Caco-2 (cell line): ENCODE measurements at regions not wholly inside any gene's neighbourhood (a gene's known extent, or its start where the extent isn't known, plus 50 kb on each side); places are given as distances from the start of the nearest gene placed in this dataset.

Experiments used
- BruUV-seq: library from RNA; stranded (reverse); fragments of 400-500 nt; replicated peaks from 2 replicates; lab custom pipeline; 2021; lab: Mats Ljungman, UMichigan
- CTCF ChIA-PET: fragments of 300-600 bp; sonication (Branson Sonifier 250); formaldehyde crosslinking; loops from one replicate; lab custom pipeline; 2022; ENCODE audit warnings: antibody characterized with exemption; lab: Charles Lee
- POLR2A ChIA-PET: fragments of 300-600 bp; sonication (Branson Sonifier 250); formaldehyde crosslinking; loops from one replicate; lab custom pipeline; 2022; ENCODE audit warnings: antibody characterized with exemption; lab: Charles Lee
- DNase-seq, 2 experiments: peaks; one replicate each; pipeline versions ENCODE4 v3.0.0 to v3.0.0-alpha.2; 2020 to 2022
- H3K27me3 ChIP-seq: replicated peaks from 2 replicates; pipeline ENCODE4 v1.6.0; 2011; ENCODE audit warnings: low read length; ENCODE audit not compliant: control insufficient read depth, insufficient read depth
- H3K36me3 ChIP-seq: 2 replicates; pipeline ENCODE4 v1.5.1; 2011; ENCODE audit warnings: low read length; ENCODE audit not compliant: control insufficient read depth, insufficient read depth
- H3K4me1 ChIP-seq: fragments of 250-450 bp; sonication (Bioruptor Pico); 2 replicates; pipeline ENCODE4 v1.5.1; 2020; ENCODE audit warnings: mild to moderate bottlenecking
- H3K4me3 ChIP-seq: 2 replicates; pipeline ENCODE4 v1.5.1; 2011; ENCODE audit warnings: low read depth, mild to moderate bottlenecking, control low read depth, low read length
- H3K9me3 ChIP-seq: fragments of 250-450 bp; sonication (Bioruptor Pico); 2 replicates; pipeline ENCODE4 v1.5.1; 2020; ENCODE audit warnings: mild to moderate bottlenecking, moderate library complexity
- H3K27ac Mint-ChIP-seq: one replicate; pipeline ENCODE4 v1.8.0; 2022; ENCODE audit warnings: mixed read lengths; ENCODE audit not compliant: unreplicated experiment
- H3K27me3 Mint-ChIP-seq: one replicate; pipeline ENCODE4 v1.8.0; 2022; ENCODE audit warnings: mixed read lengths; ENCODE audit not compliant: insufficient read depth, unreplicated experiment
- H3K36me3 Mint-ChIP-seq: one replicate; pipeline ENCODE4 v1.8.0; 2022; ENCODE audit warnings: mild to moderate bottlenecking, mixed read lengths; ENCODE audit not compliant: insufficient read depth, unreplicated experiment
- H3K4me1 Mint-ChIP-seq: one replicate; pipeline ENCODE4 v1.8.0; 2022; ENCODE audit warnings: low read depth, mixed read lengths; ENCODE audit not compliant: unreplicated experiment
- H3K4me3 Mint-ChIP-seq: one replicate; pipeline ENCODE4 v1.8.0; 2022; ENCODE audit warnings: mild to moderate bottlenecking, moderate library complexity, mixed read lengths; ENCODE audit not compliant: unreplicated experiment
- H3K9me3 Mint-ChIP-seq: one replicate; pipeline ENCODE4 v1.8.0; 2022; ENCODE audit warnings: mixed read lengths; ENCODE audit not compliant: unreplicated experiment
- intact Hi-C: fragments of 100-400 bp; cut with micrococcal nuclease; formaldehyde crosslinking; loops from one replicate; pipeline ENCODE4 v1.10.0; 2022; ENCODE audit not compliant: unreplicated experiment
- TF ChIP-seq, protein P1 (sequence below), 2 experiments: fragments of 200-600 bp in 1 of 2; IDR thresholded peaks; 1 replicate in 1 of 2; 2 replicates in 1 of 2; pipeline versions ENCODE4 v1.5.1 to v1.8.0; 2011 to 2022; ENCODE audit warnings: antibody characterized with exemption in 1 of 2, control low read depth in 1 of 2, inconsistent platforms in 1 of 2, low read depth in 1 of 2, low read length in 1 of 2, mild to moderate bottlenecking in 1 of 2, moderate library complexity in 1 of 2; ENCODE audit not compliant: insufficient read depth in 1 of 2, severe bottlenecking in 1 of 2, unreplicated experiment in 1 of 2

DNA sequence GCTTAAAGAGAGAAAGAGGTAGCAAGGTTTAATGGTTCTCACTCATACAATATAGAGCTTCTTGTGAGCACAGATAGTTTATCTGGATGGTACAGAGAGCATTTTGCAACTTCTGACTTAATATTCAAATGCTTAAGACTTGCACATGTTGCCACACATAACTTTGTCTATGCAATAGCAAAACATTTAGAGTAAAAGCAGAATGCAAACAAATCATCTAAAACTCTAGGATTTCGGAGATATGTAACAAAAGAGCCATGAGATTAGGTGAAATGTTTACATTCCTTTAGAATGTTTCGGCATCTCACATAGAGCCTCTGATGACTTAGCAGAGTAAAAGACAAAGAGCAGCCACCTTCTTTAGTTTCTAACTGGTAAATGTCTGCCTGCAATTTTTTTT lies 717.1 kb upstream of the LRRN3 start:
- DNase-seq, result peak in 1 of 2 experiments; percentile 19
- peaks cover 15% of the 10 kb centered on the region for H3K9me3 Mint-ChIP-seq
- H3K4me1 Mint-ChIP-seq, result peaks cover 18% of the 10 kb centered on the region
- peak overlapping the region; percentile 70 for H3K27ac Mint-ChIP-seq
- Histone ChIP-seq H3K36me3 (no peaks in the 10 kb centered on the region), H3K27me3 (no peaks in the 10 kb centered on the region), H3K4me1 (peaks cover 17% of the 10 kb centered on the region), H3K9me3 (no peaks in the 10 kb centered on the region), H3K4me3 (no peak overlapping the region)
- H3K27me3 Mint-ChIP-seq, result no peaks in the 10 kb centered on the region
- TF ChIP-seq, protein P1, sequence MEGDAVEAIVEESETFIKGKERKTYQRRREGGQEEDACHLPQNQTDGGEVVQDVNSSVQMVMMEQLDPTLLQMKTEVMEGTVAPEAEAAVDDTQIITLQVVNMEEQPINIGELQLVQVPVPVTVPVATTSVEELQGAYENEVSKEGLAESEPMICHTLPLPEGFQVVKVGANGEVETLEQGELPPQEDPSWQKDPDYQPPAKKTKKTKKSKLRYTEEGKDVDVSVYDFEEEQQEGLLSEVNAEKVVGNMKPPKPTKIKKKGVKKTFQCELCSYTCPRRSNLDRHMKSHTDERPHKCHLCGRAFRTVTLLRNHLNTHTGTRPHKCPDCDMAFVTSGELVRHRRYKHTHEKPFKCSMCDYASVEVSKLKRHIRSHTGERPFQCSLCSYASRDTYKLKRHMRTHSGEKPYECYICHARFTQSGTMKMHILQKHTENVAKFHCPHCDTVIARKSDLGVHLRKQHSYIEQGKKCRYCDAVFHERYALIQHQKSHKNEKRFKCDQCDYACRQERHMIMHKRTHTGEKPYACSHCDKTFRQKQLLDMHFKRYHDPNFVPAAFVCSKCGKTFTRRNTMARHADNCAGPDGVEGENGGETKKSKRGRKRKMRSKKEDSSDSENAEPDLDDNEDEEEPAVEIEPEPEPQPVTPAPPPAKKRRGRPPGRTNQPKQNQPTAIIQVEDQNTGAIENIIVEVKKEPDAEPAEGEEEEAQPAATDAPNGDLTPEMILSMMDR (IDR thresholded peaks at IDR 0.05; ENCODE audit: insufficient read depth in 1 of 2, low read depth in 1 of 2, low read length in 1 of 2, severe bottlenecking in 1 of 2, unreplicated experiment in 1 of 2), result no peak
- ChIA-PET POLR2A (no interaction called here), CTCF (no interaction called here)
- H3K36me3 Mint-ChIP-seq, result no peaks in the 10 kb centered on the region
- intact Hi-C loops, result loop anchor here (1.0 to 10.0 kb wide), 5 partner anchors 13 to 489 kb away; no protein-coding TSS in a partner anchor
- no TSS peak for BruUV-seq
- no peak overlapping the region for H3K4me3 Mint-ChIP-seq

DNA sequence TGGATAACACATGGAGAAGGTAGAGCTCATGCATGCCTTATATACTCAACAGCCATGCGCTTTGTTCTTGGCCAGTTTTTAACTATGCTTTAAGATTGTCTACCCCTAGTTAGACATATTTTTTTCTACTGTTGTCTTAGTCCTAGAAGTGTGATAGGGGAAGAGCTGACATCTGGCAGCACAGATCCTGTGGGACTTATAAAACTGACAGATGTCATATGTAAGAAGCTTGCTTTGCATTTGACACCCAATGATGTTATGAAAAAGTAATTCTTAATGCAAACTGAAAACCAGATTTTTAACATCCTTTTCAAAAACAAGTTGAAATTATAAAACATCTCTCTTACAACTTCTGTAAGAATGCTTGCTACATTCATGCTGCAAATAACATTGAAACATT lies 715.9 kb upstream of the LRRN3 start:
- no peak overlapping the region for H3K4me3 ChIP-seq
- H3K9me3 ChIP-seq, result no peaks in the 10 kb centered on the region
- peak overlapping the region; percentile 39 for H3K27ac Mint-ChIP-seq
- H3K4me1 Mint-ChIP-seq, result peaks cover 18% of the 10 kb centered on the region
- H3K36me3 ChIP-seq, result no peaks in the 10 kb centered on the region
- no peak for DNase-seq
- no peaks in the 10 kb centered on the region for H3K36me3 Mint-ChIP-seq
- POLR2A ChIA-PET, result no interaction called here
- no peaks in the 10 kb centered on the region for H3K27me3 ChIP-seq
- no peaks in the 10 kb centered on the region for H3K27me3 Mint-ChIP-seq
- no peak overlapping the region for H3K4me3 Mint-ChIP-seq
- H3K4me1 ChIP-seq, result peaks cover 17% of the 10 kb centered on the region
- TF ChIP-seq, protein P1 (IDR thresholded peaks at IDR 0.05; ENCODE audit: insufficient read depth in 1 of 2, low read depth in 1 of 2, low read length in 1 of 2, severe bottlenecking in 1 of 2, unreplicated experiment in 1 of 2), result no peak
- intact Hi-C loops, result loop anchor here (2.0 to 10.0 kb wide), 2 partner anchors 170 to 490 kb away; no protein-coding TSS in a partner anchor
- H3K9me3 Mint-ChIP-seq, result peaks cover 15% of the 10 kb centered on the region
- CTCF ChIA-PET, result no interaction called here
- no TSS peak for BruUV-seq

DNA sequence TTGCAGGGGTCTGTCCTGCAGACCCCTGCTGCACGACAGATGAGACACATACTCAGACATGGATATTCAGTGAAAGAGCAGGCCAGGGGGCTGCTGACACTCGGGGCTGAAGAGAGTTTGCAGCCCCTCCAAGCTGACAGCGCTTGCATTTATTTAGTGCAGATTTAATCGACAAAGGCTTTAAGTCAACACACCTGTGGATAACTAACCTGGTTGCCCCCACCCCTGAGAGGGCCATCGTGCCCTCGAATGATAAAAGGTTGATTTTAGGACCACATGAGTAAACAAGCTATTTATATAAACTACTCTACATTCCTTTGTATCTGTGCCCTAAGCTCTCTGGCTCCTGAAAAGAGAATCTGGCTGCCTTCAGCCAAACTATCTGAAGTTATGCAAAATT lies 708.2 kb upstream of the LRRN3 start:
- Mint-ChIP-seq H3K4me3 (no peak overlapping the region), H3K36me3 (no peaks in the 10 kb centered on the region), H3K4me1 (peaks cover 40% of the 10 kb centered on the region), H3K27me3 (no peaks in the 10 kb centered on the region), H3K9me3 (no peaks in the 10 kb centered on the region), H3K27ac (no peak overlapping the region)
- no peak for DNase-seq
- CTCF ChIA-PET, result no interaction called here
- intact Hi-C loops, result no loop called here
- TF ChIP-seq, protein P1 (IDR thresholded peaks at IDR 0.05; ENCODE audit: insufficient read depth in 1 of 2, low read depth in 1 of 2, low read length in 1 of 2, severe bottlenecking in 1 of 2, unreplicated experiment in 1 of 2), result no peak
- H3K4me3 ChIP-seq, result no peak overlapping the region
- no peaks in the 10 kb centered on the region for H3K36me3 ChIP-seq
- POLR2A ChIA-PET, result no interaction called here
- BruUV-seq, result no TSS peak
- no peaks in the 10 kb centered on the region for H3K27me3 ChIP-seq
- no peaks in the 10 kb centered on the region for H3K9me3 ChIP-seq
- peaks cover 16% of the 10 kb centered on the region for H3K4me1 ChIP-seq
